Naive thymus-derived CD8-positive, alpha-beta T cell (primary cell): ENCODE measurements at regions not wholly inside any gene's neighbourhood (a gene's known extent, or its start where the extent isn't known, plus 50 kb on each side); places are given as distances from the start of the nearest gene placed in this dataset.

Source experiments
- ATAC-seq, 2 donors: fragments of 150-1000 bp; cut with Tn5 transposase in 1 of 2; sonication (Bioruptor Pico), chemical (Tn5 transposase) in 1 of 2; 1 replicate in 1 of 2; 2 replicates in 1 of 2; pipeline ENCODE4 v1.10.0; 2021; ENCODE audit warnings: mild to moderate bottlenecking in 2 of 2, moderate library complexity in 2 of 2
- POLR2A ChIA-PET: fragments of 350-600 bp; sonication (Branson Sonifier 250); formaldehyde crosslinking; loops from one replicate; lab custom pipeline; 2021; ENCODE audit warnings: antibody characterized with exemption; lab: Charles Lee
- DNase-seq, 10 donors: peaks; one replicate each; pipeline versions ENCODE4 v3.0.0 to v3.0.0-alpha.2; 2020 to 2022
- H3K27ac Mint-ChIP-seq, 10 donors: one replicate each; pipeline ENCODE4 v1.8.0; 2020 to 2022; ENCODE audit warnings: mild to moderate bottlenecking in 10 of 10, mixed read lengths in 10 of 10, moderate library complexity in 4 of 10, inconsistent platforms in 1 of 10
- H3K27me3 Mint-ChIP-seq, 5 donors: one replicate each; pipeline ENCODE4 v1.8.0; 2021 to 2022; ENCODE audit warnings: mixed read lengths in 5 of 5
- H3K36me3 Mint-ChIP-seq, 3 donors: one replicate each; pipeline ENCODE4 v1.8.0; 2020 to 2022; ENCODE audit warnings: mixed read lengths in 3 of 3, mild to moderate bottlenecking in 2 of 3, inconsistent platforms in 1 of 3
- H3K4me1 Mint-ChIP-seq, 4 donors: one replicate each; pipeline ENCODE4 v1.8.0; 2021 to 2022; ENCODE audit warnings: mixed read lengths in 4 of 4
- H3K4me3 Mint-ChIP-seq, 10 donors: one replicate each; pipeline ENCODE4 v1.8.0; 2020 to 2022; ENCODE audit warnings: mild to moderate bottlenecking in 10 of 10, mixed read lengths in 10 of 10, moderate library complexity in 6 of 10, inconsistent platforms in 1 of 10
- H3K9me3 Mint-ChIP-seq, 9 donors: one replicate each; pipeline ENCODE4 v1.8.0; 2020 to 2022; ENCODE audit warnings: mixed read lengths in 9 of 9, mild to moderate bottlenecking in 3 of 9, inconsistent platforms in 1 of 9, moderate library complexity in 1 of 9

- POLR2A ChIA-PET = no interaction called here
- Mint-ChIP-seq H3K4me1 (no peaks in the 10 kb centered on the region), H3K9me3 (no peaks in the 10 kb centered on the region), H3K36me3 (no peaks in the 10 kb centered on the region), H3K27ac (no peak overlapping the region), H3K4me3 (no peak overlapping the region), H3K27me3 (peaks cover 0 to 10% (median 3%) of the 10 kb centered on the region in 5 donors)
- ATAC-seq (no peak), DNase-seq (no peak)
Measured at GRCh38 chr9:99341686-99342085, 119.6 kb downstream of the SEC61B start.

- Mint-ChIP-seq H3K9me3 (no peaks in the 10 kb centered on the region), H3K36me3 (no peaks in the 10 kb centered on the region), H3K27ac (no peak overlapping the region), H3K27me3 (peaks cover 0 to 4% (median 3%) of the 10 kb centered on the region in 5 donors), H3K4me1 (no peaks in the 10 kb centered on the region), H3K4me3 (no peak overlapping the region)
- POLR2A ChIA-PET = no interaction called here
- ATAC-seq (no peak), DNase-seq (no peak)
Measured at GRCh38 chr9:99345451-99345850, 123.4 kb downstream of the SEC61B start.

- POLR2A ChIA-PET = no interaction called here
- no peak for ATAC-seq
Measured at GRCh38 chr9:99345942-99346341, 123.9 kb downstream of the SEC61B start.

GRCh38 chr9:99347568-99347967, 125.5 kb downstream of the SEC61B start:
- H3K9me3 Mint-ChIP-seq = no peaks in the 10 kb centered on the region
- H3K27me3 Mint-ChIP-seq = peaks cover 0 to 9% (median 0%) of the 10 kb centered on the region in 5 donors
- POLR2A ChIA-PET = no interaction called here
- H3K4me3 Mint-ChIP-seq = no peak overlapping the region
- no peaks in the 10 kb centered on the region for H3K36me3 Mint-ChIP-seq
- no peak for DNase-seq
- no peak for ATAC-seq
- H3K4me1 Mint-ChIP-seq = no peaks in the 10 kb centered on the region
- no peak overlapping the region for H3K27ac Mint-ChIP-seq

More at GRCh38 chr9:99345942-99346341, 123.9 kb downstream of the SEC61B start:
- Mint-ChIP-seq H3K27ac (no peak overlapping the region), H3K9me3 (no peaks in the 10 kb centered on the region), H3K27me3 (peaks cover 0 to 4% (median 3%) of the 10 kb centered on the region in 5 donors), H3K4me3 (no peak overlapping the region), H3K4me1 (no peaks in the 10 kb centered on the region), H3K36me3 (no peaks in the 10 kb centered on the region)
- no peak for DNase-seq

GRCh38 chr9:99348289-99348688, 126.2 kb downstream of the SEC61B start:
- DNase-seq = no peak
- POLR2A ChIA-PET = no interaction called here
- Mint-ChIP-seq H3K4me3 (no peak overlapping the region), H3K27ac (no peak overlapping the region), H3K36me3 (no peaks in the 10 kb centered on the region), H3K4me1 (no peaks in the 10 kb centered on the region), H3K27me3 (peaks cover 0 to 9% (median 0%) of the 10 kb centered on the region in 5 donors), H3K9me3 (no peaks in the 10 kb centered on the region)
- ATAC-seq = no peak

- no peak for ATAC-seq
- peaks cover 0 to 6% (median 0%) of the 10 kb centered on the region in 5 donors for H3K27me3 Mint-ChIP-seq
- POLR2A ChIA-PET = no interaction called here
- H3K36me3 Mint-ChIP-seq = no peaks in the 10 kb centered on the region
- no peak overlapping the region for H3K27ac Mint-ChIP-seq
- no peak overlapping the region for H3K4me3 Mint-ChIP-seq
- H3K4me1 Mint-ChIP-seq = no peaks in the 10 kb centered on the region
- H3K9me3 Mint-ChIP-seq = no peaks in the 10 kb centered on the region
- DNase-seq = no peak
Measured at GRCh38 chr9:99349870-99350269, 127.8 kb downstream of the SEC61B start.

GRCh38 chr9:99350461-99350860, 128.4 kb downstream of the SEC61B start:
- no peak for DNase-seq
- H3K9me3 Mint-ChIP-seq = no peaks in the 10 kb centered on the region

GRCh38 chr9:99351647-99352046, 129.6 kb downstream of the SEC61B start:
- no peaks in the 10 kb centered on the region for H3K36me3 Mint-ChIP-seq

More at GRCh38 chr9:99350461-99350860, 128.4 kb downstream of the SEC61B start:
- Mint-ChIP-seq H3K4me1 (peaks cover 0 to 1% (median 0%) of the 10 kb centered on the region in 4 donors), H3K4me3 (no peak overlapping the region), H3K36me3 (no peaks in the 10 kb centered on the region), H3K27ac (no peak overlapping the region), H3K27me3 (peaks cover 0 to 7% (median 1%) of the 10 kb centered on the region in 5 donors)
- ATAC-seq = no peak
- POLR2A ChIA-PET = no interaction called here

GRCh38 chr9:99352826-99353225, 130.7 kb downstream of the SEC61B start:
- Mint-ChIP-seq H3K4me3 (no peak overlapping the region), H3K4me1 (peaks cover 0 to 2% (median 0%) of the 10 kb centered on the region in 4 donors), H3K9me3 (no peaks in the 10 kb centered on the region), H3K27me3 (peaks cover 0 to 12% (median 4%) of the 10 kb centered on the region in 5 donors), H3K27ac (no peak overlapping the region), H3K36me3 (no peaks in the 10 kb centered on the region)
- ATAC-seq = no peak
- DNase-seq = no peak
- POLR2A ChIA-PET = no interaction called here

More at GRCh38 chr9:99351647-99352046, 129.6 kb downstream of the SEC61B start:
- H3K9me3 Mint-ChIP-seq = no peaks in the 10 kb centered on the region
- ATAC-seq = no peak
- H3K27me3 Mint-ChIP-seq = peaks cover 0 to 12% (median 4%) of the 10 kb centered on the region in 5 donors
- DNase-seq = no peak
- H3K27ac Mint-ChIP-seq = no peak overlapping the region
- POLR2A ChIA-PET = no interaction called here
- H3K4me1 Mint-ChIP-seq = peaks cover 0 to 2% (median 0%) of the 10 kb centered on the region in 4 donors
- no peak overlapping the region for H3K4me3 Mint-ChIP-seq

GRCh38 chr9:99353408-99353807, 131.3 kb downstream of the SEC61B start:
- Mint-ChIP-seq H3K27me3 (peaks cover 4 to 15% (median 5%) of the 10 kb centered on the region in 5 donors), H3K27ac (no peak overlapping the region), H3K9me3 (no peaks in the 10 kb centered on the region), H3K36me3 (no peaks in the 10 kb centered on the region), H3K4me3 (no peak overlapping the region), H3K4me1 (peaks cover 0 to 2% (median 0%) of the 10 kb centered on the region in 4 donors)
- DNase-seq = no peak
- ATAC-seq = no peak
- POLR2A ChIA-PET = no interaction called here

GRCh38 chr9:99354104-99354503, 132.0 kb downstream of the SEC61B start:
- peaks cover 0 to 2% (median 0%) of the 10 kb centered on the region in 4 donors for H3K4me1 Mint-ChIP-seq
- H3K27me3 Mint-ChIP-seq = peaks cover 5 to 18% (median 11%) of the 10 kb centered on the region in 5 donors
- H3K27ac Mint-ChIP-seq = no peak overlapping the region
- H3K4me3 Mint-ChIP-seq = no peak overlapping the region
- no peaks in the 10 kb centered on the region for H3K36me3 Mint-ChIP-seq
- ATAC-seq = no peak
- no peak for DNase-seq
- no peaks in the 10 kb centered on the region for H3K9me3 Mint-ChIP-seq
- POLR2A ChIA-PET = no interaction called here

- Mint-ChIP-seq H3K36me3 (no peaks in the 10 kb centered on the region), H3K4me3 (no peak overlapping the region), H3K4me1 (peaks cover 0 to 2% (median 0%) of the 10 kb centered on the region in 4 donors), H3K27me3 (peaks cover 16 to 35% (median 31%) of the 10 kb centered on the region in 5 donors), H3K9me3 (no peaks in the 10 kb centered on the region), H3K27ac (no peak overlapping the region)
- DNase-seq (no peak), ATAC-seq (no peak)
- POLR2A ChIA-PET = no interaction called here
Measured at GRCh38 chr9:99356512-99356971, 134.5 kb downstream of the SEC61B start.

- Mint-ChIP-seq H3K4me3 (peak overlapping the region in 1 of 10 donors; percentile 3), H3K27ac (no peak overlapping the region), H3K9me3 (no peaks in the 10 kb centered on the region), H3K27me3 (peaks cover 16 to 36% (median 35%) of the 10 kb centered on the region in 5 donors), H3K36me3 (no peaks in the 10 kb centered on the region), H3K4me1 (peaks cover 0 to 3% (median under 1%) of the 10 kb centered on the region in 4 donors)
- ATAC-seq = no peak
- DNase-seq = no peak
- POLR2A ChIA-PET = no interaction called here
Measured at GRCh38 chr9:99357575-99357974, 135.5 kb downstream of the SEC61B start.

GRCh38 chr9:99358668-99359067, 136.6 kb downstream of the SEC61B start:
- peaks cover 16 to 47% (median 40%) of the 10 kb centered on the region in 5 donors for H3K27me3 Mint-ChIP-seq
- no peak for ATAC-seq
- no peak overlapping the region for H3K4me3 Mint-ChIP-seq
- POLR2A ChIA-PET = no interaction called here
- no peak overlapping the region for H3K27ac Mint-ChIP-seq
- H3K9me3 Mint-ChIP-seq = no peaks in the 10 kb centered on the region
- peaks cover 0 to 3% (median under 1%) of the 10 kb centered on the region in 4 donors for H3K4me1 Mint-ChIP-seq
- no peaks in the 10 kb centered on the region for H3K36me3 Mint-ChIP-seq
- no peak for DNase-seq
